SK-N-MC (cell line): ENCODE measurements at regions not wholly inside any gene's neighbourhood (a gene's known extent, or its start where the extent isn't known, plus 50 kb on each side); places are given as distances from the start of the nearest gene placed in this dataset.
"Not testable (repeated sequence)": the region's sequence is repeated elsewhere in the genome, so short reads cannot be mapped to it uniquely, and the experiment has no call there.

ENCODE experiments used
- EZH2 ChIP-seq: fragments of 200-600 bp; sonication (generic); IDR thresholded peaks from one replicate; pipeline ENCODE4 v1.6.1; 2017; ENCODE audit warnings: antibody characterized with exemption
- FOXP2 ChIP-seq: optimal IDR thresholded peaks from 2 replicates; pipeline ENCODE3; 2011; ENCODE audit warnings: mild to moderate bottlenecking, moderate library complexity; ENCODE audit not compliant: insufficient read depth; ENCODE audit errors: extremely low read length, control extremely low read depth
- POLR2AphosphoS5 ChIP-seq: IDR thresholded peaks from 2 replicates; pipeline ENCODE4 v1.6.1; 2012; ENCODE audit warnings: mild to moderate bottlenecking, low read depth, low read length, borderline replicate concordance

DNA sequence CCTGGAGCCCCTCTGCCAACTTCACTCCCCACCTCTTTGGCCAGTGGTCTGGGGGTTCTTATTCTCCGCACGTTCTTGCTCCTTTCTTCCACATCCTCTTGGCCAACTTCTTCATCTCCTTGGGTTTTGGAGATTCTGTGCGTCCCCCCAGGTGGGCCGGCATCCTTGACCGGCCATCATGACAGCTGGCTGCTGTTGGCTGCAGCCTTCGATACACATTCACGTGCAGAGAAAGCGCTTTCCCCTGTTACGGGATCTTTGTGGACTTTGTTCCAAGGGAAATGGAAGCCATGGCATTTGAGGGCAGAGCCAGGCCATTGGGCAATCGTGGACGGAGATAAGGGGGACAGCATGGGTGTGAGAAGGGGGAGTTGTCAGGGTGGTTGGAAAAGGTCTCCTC lies 241.1 kb upstream of the HDAC4 start:
- TF ChIP-seq EZH2, POLR2AphosphoS5, FOXP2: not testable (repeated sequence)
